H1 (cell line): ENCODE measurements at regions not wholly inside any gene's neighbourhood (a gene's known extent, or its start where the extent isn't known, plus 50 kb on each side); places are given as distances from the start of the nearest gene placed in this dataset.

Experiments
- CHD1 ChIP-seq: IDR thresholded peaks from 2 replicates; pipeline ENCODE4 v1.6.1; 2012; ENCODE audit warnings: low read depth, low read length, improper control_type of control experiment
- EP300 ChIP-seq, 2 experiments: IDR thresholded peaks; 1 replicate in 1 of 2; 2 replicates in 1 of 2; pipeline ENCODE4 v1.6.1; 2011 to 2012; ENCODE audit warnings: low read depth in 2 of 2, low read length in 2 of 2, mild to moderate bottlenecking in 2 of 2, borderline replicate concordance in 1 of 2, inconsistent platforms in 1 of 2, moderate library complexity in 1 of 2
- JUN ChIP-seq: IDR thresholded peaks from 2 replicates; pipeline ENCODE4 v1.6.1; 2011; ENCODE audit warnings: low read depth, mild to moderate bottlenecking, improper control_type of control experiment, low read length
- SP1 ChIP-seq: IDR thresholded peaks from 2 replicates; pipeline ENCODE4 v1.6.1; 2011; ENCODE audit warnings: low read depth, low read length
- TAF1 ChIP-seq: IDR thresholded peaks from 2 replicates; pipeline ENCODE4 v1.6.1; 2011; ENCODE audit warnings: mild to moderate bottlenecking, low read depth, low read length
- TF ChIP-seq, protein P1 (sequence below): fragments of 300-600 bp; sonication (generic); IDR thresholded peaks from 2 replicates; pipeline ENCODE4 v1.7.1; 2012; ENCODE audit warnings: low read length, moderate library complexity, mild to moderate bottlenecking, inconsistent platforms; ENCODE audit not compliant: insufficient replicate concordance
- TF ChIP-seq, protein P2 (sequence below): IDR thresholded peaks from 2 replicates; pipeline ENCODE4 v1.6.1; 2012; ENCODE audit warnings: low read length, inconsistent platforms

DNA sequence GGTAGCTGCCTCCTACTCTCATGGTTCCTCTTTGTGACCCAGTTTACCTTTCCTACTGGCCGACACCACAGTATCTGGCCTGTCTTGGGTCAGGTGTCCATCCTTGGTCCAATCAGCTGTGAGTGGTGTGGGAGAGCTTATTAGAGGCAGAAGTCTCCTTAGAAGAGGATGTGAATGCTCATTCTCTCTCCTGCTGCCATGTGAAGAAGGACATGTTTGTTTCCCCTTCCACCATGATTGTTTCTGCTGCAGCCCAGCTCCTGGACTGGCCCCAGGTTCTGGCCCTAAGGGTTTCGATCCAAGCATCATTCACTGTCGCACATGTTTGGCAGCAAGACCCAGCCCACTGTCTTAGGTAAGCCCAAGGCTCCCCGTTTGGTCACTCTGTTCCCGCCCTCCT, 55.3 kb upstream of the TGIF1 start (continued):
- TF ChIP-seq, protein P1, sequence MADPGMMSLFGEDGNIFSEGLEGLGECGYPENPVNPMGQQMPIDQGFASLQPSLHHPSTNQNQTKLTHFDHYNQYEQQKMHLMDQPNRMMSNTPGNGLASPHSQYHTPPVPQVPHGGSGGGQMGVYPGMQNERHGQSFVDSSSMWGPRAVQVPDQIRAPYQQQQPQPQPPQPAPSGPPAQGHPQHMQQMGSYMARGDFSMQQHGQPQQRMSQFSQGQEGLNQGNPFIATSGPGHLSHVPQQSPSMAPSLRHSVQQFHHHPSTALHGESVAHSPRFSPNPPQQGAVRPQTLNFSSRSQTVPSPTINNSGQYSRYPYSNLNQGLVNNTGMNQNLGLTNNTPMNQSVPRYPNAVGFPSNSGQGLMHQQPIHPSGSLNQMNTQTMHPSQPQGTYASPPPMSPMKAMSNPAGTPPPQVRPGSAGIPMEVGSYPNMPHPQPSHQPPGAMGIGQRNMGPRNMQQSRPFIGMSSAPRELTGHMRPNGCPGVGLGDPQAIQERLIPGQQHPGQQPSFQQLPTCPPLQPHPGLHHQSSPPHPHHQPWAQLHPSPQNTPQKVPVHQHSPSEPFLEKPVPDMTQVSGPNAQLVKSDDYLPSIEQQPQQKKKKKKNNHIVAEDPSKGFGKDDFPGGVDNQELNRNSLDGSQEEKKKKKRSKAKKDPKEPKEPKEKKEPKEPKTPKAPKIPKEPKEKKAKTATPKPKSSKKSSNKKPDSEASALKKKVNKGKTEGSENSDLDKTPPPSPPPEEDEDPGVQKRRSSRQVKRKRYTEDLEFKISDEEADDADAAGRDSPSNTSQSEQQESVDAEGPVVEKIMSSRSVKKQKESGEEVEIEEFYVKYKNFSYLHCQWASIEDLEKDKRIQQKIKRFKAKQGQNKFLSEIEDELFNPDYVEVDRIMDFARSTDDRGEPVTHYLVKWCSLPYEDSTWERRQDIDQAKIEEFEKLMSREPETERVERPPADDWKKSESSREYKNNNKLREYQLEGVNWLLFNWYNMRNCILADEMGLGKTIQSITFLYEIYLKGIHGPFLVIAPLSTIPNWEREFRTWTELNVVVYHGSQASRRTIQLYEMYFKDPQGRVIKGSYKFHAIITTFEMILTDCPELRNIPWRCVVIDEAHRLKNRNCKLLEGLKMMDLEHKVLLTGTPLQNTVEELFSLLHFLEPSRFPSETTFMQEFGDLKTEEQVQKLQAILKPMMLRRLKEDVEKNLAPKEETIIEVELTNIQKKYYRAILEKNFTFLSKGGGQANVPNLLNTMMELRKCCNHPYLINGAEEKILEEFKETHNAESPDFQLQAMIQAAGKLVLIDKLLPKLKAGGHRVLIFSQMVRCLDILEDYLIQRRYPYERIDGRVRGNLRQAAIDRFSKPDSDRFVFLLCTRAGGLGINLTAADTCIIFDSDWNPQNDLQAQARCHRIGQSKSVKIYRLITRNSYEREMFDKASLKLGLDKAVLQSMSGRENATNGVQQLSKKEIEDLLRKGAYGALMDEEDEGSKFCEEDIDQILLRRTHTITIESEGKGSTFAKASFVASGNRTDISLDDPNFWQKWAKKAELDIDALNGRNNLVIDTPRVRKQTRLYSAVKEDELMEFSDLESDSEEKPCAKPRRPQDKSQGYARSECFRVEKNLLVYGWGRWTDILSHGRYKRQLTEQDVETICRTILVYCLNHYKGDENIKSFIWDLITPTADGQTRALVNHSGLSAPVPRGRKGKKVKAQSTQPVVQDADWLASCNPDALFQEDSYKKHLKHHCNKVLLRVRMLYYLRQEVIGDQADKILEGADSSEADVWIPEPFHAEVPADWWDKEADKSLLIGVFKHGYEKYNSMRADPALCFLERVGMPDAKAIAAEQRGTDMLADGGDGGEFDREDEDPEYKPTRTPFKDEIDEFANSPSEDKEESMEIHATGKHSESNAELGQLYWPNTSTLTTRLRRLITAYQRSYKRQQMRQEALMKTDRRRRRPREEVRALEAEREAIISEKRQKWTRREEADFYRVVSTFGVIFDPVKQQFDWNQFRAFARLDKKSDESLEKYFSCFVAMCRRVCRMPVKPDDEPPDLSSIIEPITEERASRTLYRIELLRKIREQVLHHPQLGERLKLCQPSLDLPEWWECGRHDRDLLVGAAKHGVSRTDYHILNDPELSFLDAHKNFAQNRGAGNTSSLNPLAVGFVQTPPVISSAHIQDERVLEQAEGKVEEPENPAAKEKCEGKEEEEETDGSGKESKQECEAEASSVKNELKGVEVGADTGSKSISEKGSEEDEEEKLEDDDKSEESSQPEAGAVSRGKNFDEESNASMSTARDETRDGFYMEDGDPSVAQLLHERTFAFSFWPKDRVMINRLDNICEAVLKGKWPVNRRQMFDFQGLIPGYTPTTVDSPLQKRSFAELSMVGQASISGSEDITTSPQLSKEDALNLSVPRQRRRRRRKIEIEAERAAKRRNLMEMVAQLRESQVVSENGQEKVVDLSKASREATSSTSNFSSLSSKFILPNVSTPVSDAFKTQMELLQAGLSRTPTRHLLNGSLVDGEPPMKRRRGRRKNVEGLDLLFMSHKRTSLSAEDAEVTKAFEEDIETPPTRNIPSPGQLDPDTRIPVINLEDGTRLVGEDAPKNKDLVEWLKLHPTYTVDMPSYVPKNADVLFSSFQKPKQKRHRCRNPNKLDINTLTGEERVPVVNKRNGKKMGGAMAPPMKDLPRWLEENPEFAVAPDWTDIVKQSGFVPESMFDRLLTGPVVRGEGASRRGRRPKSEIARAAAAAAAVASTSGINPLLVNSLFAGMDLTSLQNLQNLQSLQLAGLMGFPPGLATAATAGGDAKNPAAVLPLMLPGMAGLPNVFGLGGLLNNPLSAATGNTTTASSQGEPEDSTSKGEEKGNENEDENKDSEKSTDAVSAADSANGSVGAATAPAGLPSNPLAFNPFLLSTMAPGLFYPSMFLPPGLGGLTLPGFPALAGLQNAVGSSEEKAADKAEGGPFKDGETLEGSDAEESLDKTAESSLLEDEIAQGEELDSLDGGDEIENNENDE = no peak
- TF ChIP-seq, protein P2, sequence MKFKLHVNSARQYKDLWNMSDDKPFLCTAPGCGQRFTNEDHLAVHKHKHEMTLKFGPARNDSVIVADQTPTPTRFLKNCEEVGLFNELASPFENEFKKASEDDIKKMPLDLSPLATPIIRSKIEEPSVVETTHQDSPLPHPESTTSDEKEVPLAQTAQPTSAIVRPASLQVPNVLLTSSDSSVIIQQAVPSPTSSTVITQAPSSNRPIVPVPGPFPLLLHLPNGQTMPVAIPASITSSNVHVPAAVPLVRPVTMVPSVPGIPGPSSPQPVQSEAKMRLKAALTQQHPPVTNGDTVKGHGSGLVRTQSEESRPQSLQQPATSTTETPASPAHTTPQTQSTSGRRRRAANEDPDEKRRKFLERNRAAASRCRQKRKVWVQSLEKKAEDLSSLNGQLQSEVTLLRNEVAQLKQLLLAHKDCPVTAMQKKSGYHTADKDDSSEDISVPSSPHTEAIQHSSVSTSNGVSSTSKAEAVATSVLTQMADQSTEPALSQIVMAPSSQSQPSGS = no peak
- TF ChIP-seq JUN (no peak), EP300 (IDR thresholded peaks at IDR 0.05; ENCODE audit: borderline replicate concordance in 1 of 2, low read depth in 2 of 2, low read length in 2 of 2) (no peak), CHD1 (no peak), SP1 (no peak), TAF1 (no peak)
